GM12878 (cell line): ENCODE measurements at regions not wholly inside any gene's neighbourhood (a gene's known extent, or its start where the extent isn't known, plus 50 kb on each side); places are given as distances from the start of the nearest gene placed in this dataset.

Experiments
- ATAC-seq: fragments of 200-7000 bp; cut with Tn5 transposase; 3 replicates; pipeline ENCODE4 v1.9.1; 2020; ENCODE audit warnings: mild to moderate bottlenecking, moderate library complexity
- BruUV-seq: library from RNA; stranded (reverse); fragments of 400-500 nt; replicated peaks from 2 replicates; lab custom pipeline; 2021; lab: Mats Ljungman, UMichigan
- CTCF ChIA-PET: fragments of 300-600 bp; sonication (Branson Sonifier 250); formaldehyde crosslinking; extraction: SDS; loops from one replicate; lab custom pipeline; 2021; ENCODE audit warnings: inconsistent platforms; lab: Yijun Ruan, JAX
- POLR2A ChIA-PET: fragments of 350-600 bp; formaldehyde crosslinking; extraction: SDS; loops from one replicate; lab custom pipeline; 2021; ENCODE audit warnings: inconsistent platforms; lab: Charles Lee
- RAD21 ChIA-PET: fragments of 300-600 bp; sonication (Branson Sonifier 250); formaldehyde crosslinking; loops from one replicate; lab custom pipeline; 2023; ENCODE audit warnings: antibody characterized with exemption; ENCODE audit not compliant: unreplicated experiment; lab: Charles Lee
- SMC1A ChIA-PET: fragments of 300-600 bp; sonication (Branson Sonifier 250); formaldehyde crosslinking; loops from one replicate; lab custom pipeline; 2023; ENCODE audit not compliant: unreplicated experiment, uncharacterized antibody; lab: Charles Lee
- DNase-seq: peaks from one replicate; pipeline ENCODE4 v3.0.0-alpha.2; 2011; ENCODE audit warnings: low read depth, low spot score
- FAIRE-seq: peaks from 3 replicates; lab custom pipeline; 2011; peaks lifted over from hg19 to GRCh38; lab: Jason Lieb, UNC
- H2AFZ ChIP-seq: 2 replicates; pipeline ENCODE4 v1.6.0; 2011; ENCODE audit warnings: low read depth, low read length, control low read depth; ENCODE audit not compliant: control insufficient read depth
- H3K27ac ChIP-seq: 2 replicates; pipeline ENCODE4 v1.5.1; 2011; ENCODE audit warnings: control low read depth; ENCODE audit not compliant: control insufficient read depth, insufficient read depth
- H3K27me3 ChIP-seq, 2 experiments: replicated peaks in 1 of 2; 2 replicates each; pipeline versions ENCODE4 v1.6.0 to v1.6.1; 2011; ENCODE audit warnings: low read length in 1 of 2; ENCODE audit not compliant: control insufficient read depth in 2 of 2, insufficient read depth in 2 of 2
- H3K36me3 ChIP-seq, 2 experiments: 2 replicates each; pipeline ENCODE4 v1.5.1; 2011; ENCODE audit warnings: low read length in 1 of 2; ENCODE audit not compliant: control insufficient read depth in 2 of 2, insufficient read depth in 2 of 2
- H3K4me1 ChIP-seq: 2 replicates; pipeline ENCODE4 v1.6.1; 2011; ENCODE audit warnings: mild to moderate bottlenecking, low read length, moderate library complexity, mixed read lengths; ENCODE audit not compliant: control insufficient read depth, insufficient read depth
- H3K4me2 ChIP-seq: 2 replicates; pipeline ENCODE4 v1.6.0; 2011; ENCODE audit warnings: control low read depth; ENCODE audit not compliant: control insufficient read depth, insufficient read depth
- H3K4me3 ChIP-seq: fragments of 200-600 bp; sonication (generic); 2 replicates; pipeline ENCODE4 v1.5.1; 2016
- H3K79me2 ChIP-seq: 2 replicates; pipeline ENCODE4 v1.6.0; 2011; ENCODE audit warnings: low read length; ENCODE audit not compliant: control insufficient read depth, insufficient read depth
- H3K9ac ChIP-seq: 2 replicates; pipeline ENCODE4 v1.8.0; 2011; ENCODE audit warnings: low read length, control low read depth, mixed read lengths; ENCODE audit not compliant: control insufficient read depth, insufficient read depth
- H3K9me3 ChIP-seq: replicated peaks from 3 replicates; pipeline ENCODE4 v1.5.1; 2011; ENCODE audit warnings: mild to moderate bottlenecking, low read length; ENCODE audit not compliant: control insufficient read depth, insufficient read depth
- H4K20me1 ChIP-seq: 2 replicates; pipeline ENCODE4 v1.6.0; 2011; ENCODE audit not compliant: control insufficient read depth, insufficient read depth
- BCLAF1 ChIP-seq: fragments of 450-650 bp; IDR thresholded peaks from 2 replicates; pipeline ENCODE4 v1.6.1; 2017; ENCODE audit warnings: antibody characterized with exemption, mild to moderate bottlenecking, moderate library complexity
- BHLHE40 ChIP-seq, 2 experiments: fragments of 450-650 bp in 1 of 2; IDR thresholded peaks; 2 replicates each; pipeline ENCODE4 v1.6.1; 2011 to 2017; ENCODE audit warnings: low read depth in 2 of 2, borderline replicate concordance in 1 of 2, improper control_type of control experiment in 1 of 2, low read length in 1 of 2, mild to moderate bottlenecking in 1 of 2
- BRCA1 ChIP-seq: IDR thresholded peaks from 2 replicates; pipeline ENCODE4 v1.6.1; 2011; ENCODE audit warnings: low read depth, low read length, improper control_type of control experiment
- FOXM1 ChIP-seq: IDR thresholded peaks from 2 replicates; pipeline ENCODE4 v1.6.1; 2012; ENCODE audit warnings: low read depth, mild to moderate bottlenecking, inconsistent platforms, low read length, moderate library complexity
- NBN ChIP-seq: fragments of 450-650 bp; IDR thresholded peaks from 2 replicates; pipeline ENCODE4 v1.6.1; 2016
- POLR2A ChIP-seq: IDR thresholded peaks from 2 replicates; pipeline ENCODE4 v1.6.1; 2011; ENCODE audit warnings: low read depth, mild to moderate bottlenecking, low read length
- SMAD5 ChIP-seq: IDR thresholded peaks from 2 replicates; pipeline ENCODE4 v1.6.1; 2016; ENCODE audit warnings: antibody characterized with exemption, low read depth
- TCF7 ChIP-seq: IDR thresholded peaks from 2 replicates; pipeline ENCODE4 v1.6.1; 2014; ENCODE audit warnings: antibody characterized with exemption, borderline replicate concordance
- ZNF24 ChIP-seq: fragments of 450-650 bp; IDR thresholded peaks from 2 replicates; pipeline ENCODE4 v1.6.1; 2017; ENCODE audit warnings: antibody characterized with exemption, mild to moderate bottlenecking
- WGBS: methylation state at CpG from one replicate; pipeline ENCODE4 v1.1.6; 2016; ENCODE audit warnings: low lambda C conversion rate; ENCODE audit not compliant: insufficient replicate concordance, insufficient coverage; ENCODE audit errors: missing lambda C conversion rate; 5-methylcytosine and 5-hydroxymethylcytosine counted together
- in situ Hi-C: fragments of 300-500 bp; cut with MboI; formaldehyde crosslinking; loops from 9 replicates; pipeline ENCODE4 v1.14.3; 2018; ENCODE audit warnings: mixed read lengths
- intact Hi-C: fragments of 100-400 bp; cut with micrococcal nuclease; formaldehyde crosslinking; loops from one replicate; pipeline ENCODE4 v1.14.2; 2022; ENCODE audit not compliant: unreplicated experiment
- TF ChIP-seq, protein P1 (sequence below): fragments of 450-650 bp; IDR thresholded peaks from 2 replicates; pipeline ENCODE4 v1.6.1; 2017; ENCODE audit warnings: borderline replicate concordance
- TF ChIP-seq, protein P2 (sequence below): fragments of 450-650 bp; IDR thresholded peaks from 2 replicates; pipeline ENCODE4 v1.6.1; 2018; ENCODE audit warnings: mild to moderate bottlenecking, low read depth, moderate library complexity; ENCODE audit not compliant: partially characterized antibody

DNA sequence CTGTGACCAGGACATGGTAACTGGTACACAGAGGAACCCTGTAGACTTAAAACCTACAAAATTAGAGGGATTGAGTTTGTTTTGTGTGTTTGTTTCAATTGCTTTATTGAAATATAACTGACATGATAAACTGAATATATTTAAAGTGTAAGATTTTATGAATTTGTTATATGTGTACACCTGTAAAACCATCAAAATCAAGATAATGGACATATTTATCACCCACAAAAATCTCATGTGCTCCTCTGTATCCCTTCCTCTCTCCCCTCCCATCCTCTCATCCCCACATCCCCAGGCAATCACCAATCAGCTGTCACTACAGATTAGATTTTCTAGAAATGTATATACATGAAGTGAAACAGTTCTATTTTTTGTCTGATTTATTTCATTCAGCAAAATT is 565.5 kb downstream of the NOVA1 start:
- no peak for FAIRE-seq
- Histone ChIP-seq H3K79me2 (no peaks in the 10 kb centered on the region), H3K9ac (no peak overlapping the region), H3K4me2 (no peak overlapping the region), H3K27ac (no peak overlapping the region), H2AFZ (no peak overlapping the region), H3K4me1 (no peaks in the 10 kb centered on the region), H3K27me3 (no peaks in the 10 kb centered on the region), H3K9me3 (no peaks in the 10 kb centered on the region), H3K4me3 (no peak overlapping the region), H4K20me1 (no peaks in the 10 kb centered on the region), H3K36me3 (no peaks in the 10 kb centered on the region)
- ChIA-PET RAD21 (no interaction called here), POLR2A (no interaction called here), SMC1A (no interaction called here), CTCF (no interaction called here)
- in situ Hi-C loops, result no loop called here
- DNase-seq, result no peak
- intact Hi-C loops, result no loop called here
- no TSS peak for BruUV-seq
- ATAC-seq, result no peak
- no peak for TF ChIP-seq NBN

- FAIRE-seq (no peak), DNase-seq (no peak), ATAC-seq (no peak)
- Histone ChIP-seq H3K9me3 (no peaks in the 10 kb centered on the region), H3K36me3 (no peaks in the 10 kb centered on the region), H3K27ac (no peak overlapping the region), H3K4me3 (no peak overlapping the region), H3K4me1 (no peaks in the 10 kb centered on the region), H4K20me1 (no peaks in the 10 kb centered on the region), H3K4me2 (no peak overlapping the region), H3K27me3 (no peaks in the 10 kb centered on the region), H2AFZ (no peak overlapping the region), H3K9ac (no peak overlapping the region), H3K79me2 (no peaks in the 10 kb centered on the region)
- CTCF ChIA-PET, result no interaction called here
- in situ Hi-C loops (no loop called here), intact Hi-C loops (no loop called here)
- POLR2A ChIA-PET, result interaction anchor here (0.6 kb wide), 1 partner anchor 775 kb away, joined by 3 read pairs; no protein-coding TSS in a partner anchor
- RAD21 ChIA-PET, result no interaction called here
- BruUV-seq, result no TSS peak
- SMC1A ChIA-PET, result interaction anchor here (0.9 kb wide), 1 partner anchor 14 kb away, joined by 3 read pairs; no protein-coding TSS in a partner anchor
- WGBS, result 14% methylated on average over 3 of the region's 3 CpGs
- TF ChIP-seq FOXM1, result no peak
- no peak for TF ChIP-seq SMAD5
- TF ChIP-seq, protein P1, sequence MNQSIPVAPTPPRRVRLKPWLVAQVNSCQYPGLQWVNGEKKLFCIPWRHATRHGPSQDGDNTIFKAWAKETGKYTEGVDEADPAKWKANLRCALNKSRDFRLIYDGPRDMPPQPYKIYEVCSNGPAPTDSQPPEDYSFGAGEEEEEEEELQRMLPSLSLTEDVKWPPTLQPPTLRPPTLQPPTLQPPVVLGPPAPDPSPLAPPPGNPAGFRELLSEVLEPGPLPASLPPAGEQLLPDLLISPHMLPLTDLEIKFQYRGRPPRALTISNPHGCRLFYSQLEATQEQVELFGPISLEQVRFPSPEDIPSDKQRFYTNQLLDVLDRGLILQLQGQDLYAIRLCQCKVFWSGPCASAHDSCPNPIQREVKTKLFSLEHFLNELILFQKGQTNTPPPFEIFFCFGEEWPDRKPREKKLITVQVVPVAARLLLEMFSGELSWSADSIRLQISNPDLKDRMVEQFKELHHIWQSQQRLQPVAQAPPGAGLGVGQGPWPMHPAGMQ, result no peak
- TF ChIP-seq TCF7, result no peak
- no peak for TF ChIP-seq ZNF24
- no peak for TF ChIP-seq BHLHE40 (IDR thresholded peaks at IDR 0.05; ENCODE audit: borderline replicate concordance in 1 of 2, low read depth in 2 of 2, low read length in 1 of 2)
- TF ChIP-seq POLR2A, result no peak
- TF ChIP-seq BCLAF1, result no peak
- TF ChIP-seq, protein P2, sequence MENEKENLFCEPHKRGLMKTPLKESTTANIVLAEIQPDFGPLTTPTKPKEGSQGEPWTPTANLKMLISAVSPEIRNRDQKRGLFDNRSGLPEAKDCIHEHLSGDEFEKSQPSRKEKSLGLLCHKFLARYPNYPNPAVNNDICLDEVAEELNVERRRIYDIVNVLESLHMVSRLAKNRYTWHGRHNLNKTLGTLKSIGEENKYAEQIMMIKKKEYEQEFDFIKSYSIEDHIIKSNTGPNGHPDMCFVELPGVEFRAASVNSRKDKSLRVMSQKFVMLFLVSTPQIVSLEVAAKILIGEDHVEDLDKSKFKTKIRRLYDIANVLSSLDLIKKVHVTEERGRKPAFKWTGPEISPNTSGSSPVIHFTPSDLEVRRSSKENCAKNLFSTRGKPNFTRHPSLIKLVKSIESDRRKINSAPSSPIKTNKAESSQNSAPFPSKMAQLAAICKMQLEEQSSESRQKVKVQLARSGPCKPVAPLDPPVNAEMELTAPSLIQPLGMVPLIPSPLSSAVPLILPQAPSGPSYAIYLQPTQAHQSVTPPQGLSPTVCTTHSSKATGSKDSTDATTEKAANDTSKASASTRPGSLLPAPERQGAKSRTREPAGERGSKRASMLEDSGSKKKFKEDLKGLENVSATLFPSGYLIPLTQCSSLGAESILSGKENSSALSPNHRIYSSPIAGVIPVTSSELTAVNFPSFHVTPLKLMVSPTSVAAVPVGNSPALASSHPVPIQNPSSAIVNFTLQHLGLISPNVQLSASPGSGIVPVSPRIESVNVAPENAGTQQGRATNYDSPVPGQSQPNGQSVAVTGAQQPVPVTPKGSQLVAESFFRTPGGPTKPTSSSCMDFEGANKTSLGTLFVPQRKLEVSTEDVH, result no peak
- TF ChIP-seq BRCA1, result no peak
These were observed 571.4 kb downstream of the NOVA1 start for GRCh38 chr14:26026384-26026783.
